HepG2 (cell line): ENCODE measurements at regions not wholly inside any gene's neighbourhood (a gene's known extent, or its start where the extent isn't known, plus 50 kb on each side); places are given as distances from the start of the nearest gene placed in this dataset.

ENCODE experiments used
- ATF4 ChIP-seq, 2 experiments: fragments of 450-650 bp in 1 of 2; sonication (generic) in 1 of 2; formaldehyde crosslinking; IDR thresholded peaks; 2 replicates each; pipeline versions ENCODE4 v1.5.0 to v1.8.0; 2020 to 2022; ENCODE audit warnings: mild to moderate bottlenecking in 1 of 2, missing genetic modification reagents in 1 of 2
- GABPB1 ChIP-seq: IDR thresholded peaks from 2 replicates; pipeline ENCODE4 v1.6.1; 2016; ENCODE audit warnings: mild to moderate bottlenecking, missing genetic modification reagents, moderate library complexity, missing compliant biosample characterization
- ISL2 ChIP-seq: sonication (generic); formaldehyde crosslinking; IDR thresholded peaks from 2 replicates; pipeline ENCODE4 v1.5.0; 2020; ENCODE audit warnings: missing genetic modification reagents
- NFYB ChIP-seq: sonication (generic); formaldehyde crosslinking; IDR thresholded peaks from 2 replicates; pipeline ENCODE4 v1.4.0; 2020; ENCODE audit warnings: missing genetic modification reagents
- PTBP1 ChIP-seq: fragments of 200-400 bp; formaldehyde crosslinking; IDR thresholded peaks from 2 replicates; pipeline ENCODE4 v1.6.1; 2018; ENCODE audit warnings: low read length, low read depth; ENCODE audit not compliant: poor library complexity, severe bottlenecking
- TBX3 ChIP-seq: fragments of 450-650 bp; IDR thresholded peaks from 2 replicates; pipeline ENCODE4 v1.6.1; 2017; ENCODE audit warnings: antibody characterized with exemption, mild to moderate bottlenecking, inconsistent platforms, borderline replicate concordance
- UBTF ChIP-seq: sonication (generic); formaldehyde crosslinking; IDR thresholded peaks from 2 replicates; pipeline ENCODE4 v1.4.0; 2020; ENCODE audit warnings: mild to moderate bottlenecking, missing genetic modification reagents
- ZBTB2 ChIP-seq: sonication (generic); formaldehyde crosslinking; IDR thresholded peaks from 2 replicates; pipeline ENCODE4 v1.8.0; 2022; ENCODE audit warnings: low read depth, missing genetic modification reagents
- ZBTB8A ChIP-seq: sonication (generic); formaldehyde crosslinking; IDR thresholded peaks from 2 replicates; pipeline ENCODE4 v1.4.0; 2020; ENCODE audit warnings: mild to moderate bottlenecking, low read depth, missing genetic modification reagents, borderline replicate concordance
- ZC3H13 ChIP-seq: sonication (generic); formaldehyde crosslinking; IDR thresholded peaks from 2 replicates; pipeline ENCODE4 v1.8.1; 2023; ENCODE audit warnings: mild to moderate bottlenecking, missing genetic modification reagents, moderate library complexity
- ZIK1 ChIP-seq: sonication (generic); formaldehyde crosslinking; IDR thresholded peaks from 2 replicates; pipeline ENCODE4 v1.5.0; 2020; ENCODE audit warnings: mild to moderate bottlenecking, low read depth, missing genetic modification reagents, borderline replicate concordance
- ZNF12 ChIP-seq: sonication (generic); formaldehyde crosslinking; IDR thresholded peaks from 2 replicates; pipeline ENCODE4 v1.5.0; 2020; ENCODE audit warnings: missing genetic modification reagents
- ZNF430 ChIP-seq: sonication (generic); formaldehyde crosslinking; IDR thresholded peaks from 2 replicates; pipeline ENCODE4 v1.9.0; 2021; ENCODE audit warnings: mild to moderate bottlenecking, missing genetic modification reagents
- ZNF44 ChIP-seq: sonication (generic); formaldehyde crosslinking; IDR thresholded peaks from 2 replicates; pipeline ENCODE4 v1.5.1; 2020; ENCODE audit warnings: mild to moderate bottlenecking, missing genetic modification reagents
- ZNF687 ChIP-seq: sonication (generic); formaldehyde crosslinking; IDR thresholded peaks from 2 replicates; pipeline ENCODE4 v1.5.1; 2020; ENCODE audit warnings: mild to moderate bottlenecking, missing genetic modification reagents, moderate library complexity
- ZNF724P ChIP-seq: sonication (generic); formaldehyde crosslinking; IDR thresholded peaks from 2 replicates; pipeline ENCODE4 v1.8.0; 2022; ENCODE audit warnings: missing genetic modification reagents, borderline replicate concordance
- ZSCAN31 ChIP-seq: sonication (generic); formaldehyde crosslinking; IDR thresholded peaks from 2 replicates; pipeline ENCODE4 v1.5.0; 2020; ENCODE audit warnings: low read depth, mild to moderate bottlenecking, missing genetic modification reagents

- TF ChIP-seq UBTF (CRISPR knock-in tag), result peak; percentile 52; the same call in 1 of the 2 replicates
- peak in 1 of 2 experiments; percentile 32; a peak in 1 of 4 replicates for TF ChIP-seq ATF4 (CRISPR knock-in tag; IDR thresholded peaks at IDR 0.05)
- no peak for TF ChIP-seq TBX3
- TF ChIP-seq PTBP1, result no peak
- TF ChIP-seq NFYB (CRISPR knock-in tag), result peak; percentile 8; the same call in 1 of the 2 replicates
- no peak for TF ChIP-seq ZBTB8A (CRISPR knock-in tag)
- no peak; the same call in 1 of the 2 replicates for TF ChIP-seq ISL2 (CRISPR knock-in tag)
- TF ChIP-seq ZNF724P (CRISPR knock-in tag), result peak; percentile 90
- 0 out of 2 replicates have a peak, but pooled peaks have one; percentile 79 for TF ChIP-seq ZNF44 (CRISPR knock-in tag)
- TF ChIP-seq ZNF430 (CRISPR knock-in tag), result peak; percentile 62; the same call in 1 of the 2 replicates
- 0 out of 2 replicates have a peak, but pooled peaks have one; percentile 39 for TF ChIP-seq ZNF12 (CRISPR knock-in tag)
- peak; percentile 72; the same call in 1 of the 2 replicates for TF ChIP-seq ZIK1
- TF ChIP-seq ZC3H13 (CRISPR knock-in tag), result peak; percentile 67; the same call in 1 of the 2 replicates
- TF ChIP-seq GABPB1, result no peak
- peak; percentile 97 for TF ChIP-seq ZNF687 (CRISPR knock-in tag)
- TF ChIP-seq ZSCAN31 (CRISPR knock-in tag), result no peak
- TF ChIP-seq ZBTB2 (CRISPR knock-in tag), result no peak
These were observed 117.9 kb upstream of the ZNF217 start (continued) for GRCh38 chr20:53711333-53712211.
